Transverse colon (tissue), 4 donors: ENCODE measurements at regions not wholly inside any gene's neighbourhood (a gene's known extent, or its start where the extent isn't known, plus 50 kb on each side); places are given as distances from the start of the nearest gene placed in this dataset.

Source experiments
- POLR2AphosphoS5 ChIP-seq, 3 donors: sonication (generic); formaldehyde crosslinking; IDR thresholded peaks; one replicate each; pipeline ENCODE4 v1.6.1; 2016; ENCODE audit warnings: antibody characterized with exemption in 3 of 3
- TF ChIP-seq, protein P1 (sequence below), 5 experiments: fragments of 200-600 bp in 3 of 5; fragments of 450-650 bp in 2 of 5; sonication (generic) in 3 of 5; IDR thresholded peaks; 1 replicate in 2 of 5; 2 replicates in 3 of 5; pipeline ENCODE4 v1.5.1; 2016 to 2017; ENCODE audit warnings: antibody characterized with exemption in 5 of 5, inconsistent platforms in 3 of 5, mild to moderate bottlenecking in 2 of 5, moderate library complexity in 1 of 5

DNA sequence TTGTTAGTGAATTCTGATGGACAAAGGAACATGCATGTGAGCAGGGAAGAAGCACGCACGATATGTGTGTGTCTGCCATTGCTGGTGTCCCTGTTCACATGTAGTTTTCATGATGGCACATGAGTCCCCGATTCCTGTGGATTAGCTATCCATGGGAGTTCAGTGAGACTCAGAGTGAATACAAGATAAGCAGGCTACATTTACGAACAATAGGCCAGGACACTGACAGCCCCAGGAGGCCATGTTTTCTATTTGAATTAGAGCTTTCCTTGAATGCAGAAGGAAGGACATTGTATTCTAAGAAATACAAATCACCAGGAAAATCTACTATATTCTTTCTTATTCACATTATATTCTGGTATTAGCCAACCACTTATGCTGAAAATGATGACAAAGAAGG is 171.4 kb downstream of the PPP1R2C start:
- TF ChIP-seq, protein P1, sequence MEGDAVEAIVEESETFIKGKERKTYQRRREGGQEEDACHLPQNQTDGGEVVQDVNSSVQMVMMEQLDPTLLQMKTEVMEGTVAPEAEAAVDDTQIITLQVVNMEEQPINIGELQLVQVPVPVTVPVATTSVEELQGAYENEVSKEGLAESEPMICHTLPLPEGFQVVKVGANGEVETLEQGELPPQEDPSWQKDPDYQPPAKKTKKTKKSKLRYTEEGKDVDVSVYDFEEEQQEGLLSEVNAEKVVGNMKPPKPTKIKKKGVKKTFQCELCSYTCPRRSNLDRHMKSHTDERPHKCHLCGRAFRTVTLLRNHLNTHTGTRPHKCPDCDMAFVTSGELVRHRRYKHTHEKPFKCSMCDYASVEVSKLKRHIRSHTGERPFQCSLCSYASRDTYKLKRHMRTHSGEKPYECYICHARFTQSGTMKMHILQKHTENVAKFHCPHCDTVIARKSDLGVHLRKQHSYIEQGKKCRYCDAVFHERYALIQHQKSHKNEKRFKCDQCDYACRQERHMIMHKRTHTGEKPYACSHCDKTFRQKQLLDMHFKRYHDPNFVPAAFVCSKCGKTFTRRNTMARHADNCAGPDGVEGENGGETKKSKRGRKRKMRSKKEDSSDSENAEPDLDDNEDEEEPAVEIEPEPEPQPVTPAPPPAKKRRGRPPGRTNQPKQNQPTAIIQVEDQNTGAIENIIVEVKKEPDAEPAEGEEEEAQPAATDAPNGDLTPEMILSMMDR (IDR thresholded peaks at IDR 0.05), result no peak
- TF ChIP-seq POLR2AphosphoS5 (IDR thresholded peaks at IDR 0.05), result no peak
